HEK293T (cell line): ENCODE measurements at regions not wholly inside any gene's neighbourhood (a gene's known extent, or its start where the extent isn't known, plus 50 kb on each side); places are given as distances from the start of the nearest gene placed in this dataset.

Experiments
- CTCF ChIA-PET: fragments of 350-600 bp; formaldehyde crosslinking; extraction: SDS; loops from one replicate; lab custom pipeline; 2021; ENCODE audit warnings: antibody characterized with exemption, inconsistent platforms; lab: Yijun Ruan, JAX
- POLR2A ChIA-PET: fragments of 350-600 bp; formaldehyde crosslinking; extraction: SDS; loops from one replicate; lab custom pipeline; 2020; ENCODE audit warnings: antibody characterized with exemption, inconsistent platforms; lab: Yijun Ruan, JAX
- DNase-seq: peaks from one replicate; pipeline ENCODE4 v3.0.0; 2012; ENCODE audit warnings: mixed read lengths; ENCODE audit errors: extremely low spot score
- ARNT ChIP-seq: fragments of 450-650 bp; IDR thresholded peaks from 2 replicates; pipeline ENCODE4 v1.6.1; 2017; ENCODE audit warnings: mild to moderate bottlenecking
- BHLHE40 ChIP-seq: fragments of 450-650 bp; IDR thresholded peaks from 2 replicates; pipeline ENCODE4 v1.6.1; 2016; ENCODE audit warnings: mild to moderate bottlenecking, moderate library complexity, borderline replicate concordance
- CTBP1 ChIP-seq: fragments of 450-650 bp; IDR thresholded peaks from 2 replicates; pipeline ENCODE4 v1.6.1; 2016; ENCODE audit warnings: borderline replicate concordance
- ELF4 ChIP-seq: fragments of 450-650 bp; IDR thresholded peaks from 2 replicates; pipeline ENCODE4 v1.6.1; 2017; ENCODE audit warnings: antibody characterized with exemption
- FOXA1 ChIP-seq: fragments of 450-650 bp; IDR thresholded peaks from 2 replicates; pipeline ENCODE4 v1.6.1; 2016; ENCODE audit warnings: mild to moderate bottlenecking
- FOXK2 ChIP-seq: fragments of 450-650 bp; IDR thresholded peaks from 2 replicates; pipeline ENCODE4 v1.6.1; 2016; ENCODE audit warnings: mild to moderate bottlenecking
- FOXM1 ChIP-seq: fragments of 450-650 bp; IDR thresholded peaks from 2 replicates; pipeline ENCODE4 v1.6.1; 2017; ENCODE audit warnings: mild to moderate bottlenecking, borderline replicate concordance
- HDGF ChIP-seq: fragments of 450-650 bp; IDR thresholded peaks from 2 replicates; pipeline ENCODE4 v1.6.1; 2017; ENCODE audit warnings: antibody characterized with exemption, borderline replicate concordance
- L3MBTL2 ChIP-seq: fragments of 450-650 bp; conservative IDR thresholded peaks from 2 replicates; pipeline ENCODE4 v1.6.1; 2016; ENCODE audit warnings: mild to moderate bottlenecking
- LEF1 ChIP-seq: fragments of 450-650 bp; IDR thresholded peaks from 2 replicates; pipeline ENCODE4 v1.6.1; 2017; ENCODE audit warnings: mild to moderate bottlenecking, borderline replicate concordance
- NFRKB ChIP-seq: fragments of 450-650 bp; IDR thresholded peaks from 2 replicates; pipeline ENCODE4 v1.6.1; 2016; ENCODE audit warnings: mild to moderate bottlenecking, moderate library complexity
- SP1 ChIP-seq: fragments of 450-650 bp; IDR thresholded peaks from 2 replicates; pipeline ENCODE4 v1.6.1; 2017
- SUZ12 ChIP-seq: fragments of 450-650 bp; IDR thresholded peaks from 2 replicates; pipeline ENCODE4 v1.6.1; 2016; ENCODE audit warnings: mild to moderate bottlenecking
- TARDBP ChIP-seq: fragments of 450-650 bp; IDR thresholded peaks from 2 replicates; pipeline ENCODE4 v1.6.1; 2016
- ZNF384 ChIP-seq: fragments of 450-650 bp; IDR thresholded peaks from 2 replicates; pipeline ENCODE4 v1.6.1; 2016
- TF ChIP-seq, protein P1 (sequence below): fragments of 450-650 bp; IDR thresholded peaks from 2 replicates; pipeline ENCODE4 v1.6.1; 2016

- no peak for TF ChIP-seq BHLHE40
- POLR2A ChIA-PET, result no interaction called here
- CTCF ChIA-PET, result no interaction called here
- DNase-seq, result no peak
Observed at GRCh38 chr13:106691861-106692260, 123.9 kb upstream of the ARGLU1 start.

DNA sequence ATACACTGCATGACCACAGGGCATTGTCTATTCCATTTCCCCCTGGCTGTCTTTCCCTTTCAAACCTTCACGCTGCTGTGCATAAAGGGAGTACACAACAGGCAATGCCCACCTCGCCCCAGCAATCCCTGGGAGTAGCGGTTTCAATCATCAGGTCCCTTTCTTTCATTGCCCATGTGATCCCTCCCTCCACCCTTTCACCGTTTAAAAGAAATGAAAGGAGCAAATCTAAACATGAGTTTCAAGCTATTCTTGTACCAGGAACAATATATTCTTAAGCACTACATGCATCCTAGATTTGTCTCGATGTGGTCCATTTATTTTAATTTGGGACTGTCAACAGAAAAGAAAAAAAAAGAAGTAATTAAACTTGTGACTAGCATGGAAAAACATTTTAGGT is 123.4 kb upstream of the ARGLU1 start:
- POLR2A ChIA-PET, result no interaction called here
- DNase-seq, result no peak
- CTCF ChIA-PET, result no interaction called here
- TF ChIP-seq NFRKB (no peak), BHLHE40 (no peak), FOXM1 (no peak), ZNF384 (no peak), FOXK2 (no peak), SP1 (no peak), HDGF (no peak)
- TF ChIP-seq, protein P1, sequence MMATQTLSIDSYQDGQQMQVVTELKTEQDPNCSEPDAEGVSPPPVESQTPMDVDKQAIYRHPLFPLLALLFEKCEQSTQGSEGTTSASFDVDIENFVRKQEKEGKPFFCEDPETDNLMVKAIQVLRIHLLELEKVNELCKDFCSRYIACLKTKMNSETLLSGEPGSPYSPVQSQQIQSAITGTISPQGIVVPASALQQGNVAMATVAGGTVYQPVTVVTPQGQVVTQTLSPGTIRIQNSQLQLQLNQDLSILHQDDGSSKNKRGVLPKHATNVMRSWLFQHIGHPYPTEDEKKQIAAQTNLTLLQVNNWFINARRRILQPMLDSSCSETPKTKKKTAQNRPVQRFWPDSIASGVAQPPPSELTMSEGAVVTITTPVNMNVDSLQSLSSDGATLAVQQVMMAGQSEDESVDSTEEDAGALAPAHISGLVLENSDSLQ, result no peak

GRCh38 chr13:106690779-106691178 is 122.8 kb upstream of the ARGLU1 start:
- TF ChIP-seq ZNF384 (no peak), CTBP1 (no peak), ARNT (no peak), FOXK2 (no peak), HDGF (no peak)
- DNase-seq, result no peak
- CTCF ChIA-PET, result no interaction called here
- POLR2A ChIA-PET, result no interaction called here

DNA sequence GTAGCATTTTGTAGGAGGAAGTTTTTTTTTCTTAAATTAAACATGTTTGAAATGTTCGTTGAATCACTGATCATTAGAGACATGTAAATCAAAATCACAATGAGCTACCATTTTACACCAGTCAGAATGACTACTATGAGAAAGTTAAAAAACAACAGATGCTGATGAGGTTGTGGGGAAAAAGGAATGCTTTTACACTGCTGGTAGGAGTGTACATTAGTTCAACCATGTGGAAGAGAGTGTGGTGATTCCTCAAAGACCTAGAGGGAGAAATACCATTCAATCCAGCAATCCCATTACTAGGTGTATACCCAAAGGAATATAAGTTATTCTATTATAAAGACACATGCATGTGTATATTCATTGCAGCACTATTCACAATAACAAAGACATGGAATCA is 122.0 kb upstream of the ARGLU1 start:
- CTCF ChIA-PET, result no interaction called here
- no peak for DNase-seq
- TF ChIP-seq ZNF384 (no peak), FOXK2 (no peak), LEF1 (no peak), BHLHE40 (no peak), ELF4 (no peak), FOXM1 (no peak), FOXA1 (no peak), SUZ12 (no peak), NFRKB (no peak), TARDBP (no peak), SP1 (no peak), HDGF (no peak), L3MBTL2 (no peak), ARNT (no peak), CTBP1 (no peak)
- TF ChIP-seq, protein P1, result no peak
- POLR2A ChIA-PET, result no interaction called here

DNA sequence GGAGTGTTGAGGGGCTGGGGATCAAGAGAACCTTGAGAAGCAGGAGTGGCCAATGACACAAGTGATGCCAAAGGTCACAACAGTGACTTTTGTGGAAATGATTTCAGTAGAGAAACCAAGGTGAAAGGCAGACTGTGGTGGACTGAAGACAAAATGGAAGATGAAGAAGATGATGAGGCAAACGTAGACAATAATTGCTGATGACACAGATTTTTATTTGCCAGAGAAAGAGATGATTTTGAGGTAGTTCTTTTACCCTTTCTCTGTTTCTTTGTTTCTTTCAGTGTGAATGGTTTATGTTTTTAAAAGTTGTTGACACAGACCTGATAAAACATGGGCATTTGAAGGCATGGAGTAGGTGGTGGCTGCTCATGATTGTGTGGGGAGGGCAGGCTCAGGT is 121.0 kb upstream of the ARGLU1 start:
- DNase-seq, result no peak
- CTCF ChIA-PET, result no interaction called here

GRCh38 chr13:106686163-106686562 is 118.2 kb upstream of the ARGLU1 start:
- no peak for DNase-seq
- no peak for TF ChIP-seq FOXA1
- TF ChIP-seq FOXK2, result no peak
- TF ChIP-seq TARDBP, result no peak
- no peak for TF ChIP-seq LEF1
- no peak for TF ChIP-seq SP1
- TF ChIP-seq ZNF384, result no peak
- no peak for TF ChIP-seq SUZ12
- no peak for TF ChIP-seq ARNT
- no peak for TF ChIP-seq CTBP1
- TF ChIP-seq HDGF, result no peak
- TF ChIP-seq BHLHE40, result no peak
- TF ChIP-seq ELF4, result no peak
- TF ChIP-seq FOXM1, result no peak
- TF ChIP-seq, protein P1, result no peak
- TF ChIP-seq NFRKB, result no peak
- TF ChIP-seq L3MBTL2, result no peak
- ChIA-PET POLR2A (no interaction called here), CTCF (no interaction called here)

More for the DNA sequence above, 121.0 kb upstream of the ARGLU1 start:
- POLR2A ChIA-PET, result no interaction called here
- TF ChIP-seq FOXK2 (no peak), ZNF384 (no peak), ELF4 (no peak), CTBP1 (no peak), ARNT (no peak), NFRKB (no peak), LEF1 (no peak), FOXA1 (no peak), BHLHE40 (no peak), FOXM1 (no peak), L3MBTL2 (no peak), SUZ12 (no peak)

GRCh38 chr13:106685143-106685542 is 117.2 kb upstream of the ARGLU1 start:
- POLR2A ChIA-PET, result no interaction called here
- CTCF ChIA-PET, result no interaction called here
- TF ChIP-seq CTBP1 (no peak), TARDBP (no peak), SUZ12 (no peak), FOXA1 (no peak)
- TF ChIP-seq, protein P1, result no peak
- DNase-seq, result no peak
